Neural cell (in vitro differentiated cells): ENCODE measurements at regions not wholly inside any gene's neighbourhood (a gene's known extent, or its start where the extent isn't known, plus 50 kb on each side); places are given as distances from the start of the nearest gene placed in this dataset.

Experiments used
- H2AFZ ChIP-seq: fragments of 200-600, 300-800 bp; sonication (generic), shearing (Covaris generic); 2 replicates; pipeline ENCODE4 v1.6.0; 2014; ENCODE audit warnings: low read depth, mild to moderate bottlenecking, antibody characterized with exemption, low read length, moderate library complexity
- H3F3A ChIP-seq: fragments of 200-600 bp; shearing (Covaris generic); 2 replicates; pipeline ENCODE4 v1.6.1; 2016; ENCODE audit warnings: mild to moderate bottlenecking, moderate library complexity, mixed read lengths, antibody characterized with exemption, low read length; ENCODE audit not compliant: insufficient read depth, poor library complexity, severe bottlenecking
- H3K27ac ChIP-seq: fragments of 200-600, 300-800 bp; sonication (generic), shearing (Covaris generic); 2 replicates; pipeline ENCODE4 v1.5.1; 2014; ENCODE audit warnings: mild to moderate bottlenecking, low read length, moderate library complexity
- H3K27me3 ChIP-seq: fragments of 300-800, 200-600 bp; sonication (generic), shearing (Covaris generic); 2 replicates; pipeline ENCODE4 v1.6.0; 2014; ENCODE audit warnings: mild to moderate bottlenecking, low read depth, low read length, moderate library complexity; ENCODE audit not compliant: insufficient read depth
- H3K36me3 ChIP-seq: fragments of 300-800, 200-600 bp; sonication (generic), shearing (Covaris generic); 2 replicates; pipeline ENCODE4 v1.5.1; 2014; ENCODE audit warnings: mild to moderate bottlenecking, antibody characterized with exemption, low read length, moderate library complexity; ENCODE audit not compliant: insufficient read depth
- H3K4me2 ChIP-seq: fragments of 300-800, 200-600 bp; sonication (generic), shearing (Covaris generic); 2 replicates; pipeline ENCODE4 v1.6.0; 2014; ENCODE audit warnings: mild to moderate bottlenecking, low read length
- H3K4me3 ChIP-seq: fragments of 300-800, 200-600 bp; sonication (generic), shearing (Covaris generic); 2 replicates; pipeline ENCODE4 v1.5.1; 2014; ENCODE audit warnings: mild to moderate bottlenecking, low read length, moderate library complexity
- H3K79me2 ChIP-seq: fragments of 200-600 bp; shearing (Covaris generic); replicated peaks from 2 replicates; pipeline ENCODE4 v1.6.0; 2014; ENCODE audit warnings: mild to moderate bottlenecking, low read length, moderate library complexity; ENCODE audit not compliant: insufficient read depth
- H3K9ac ChIP-seq: fragments of 300-800, 200-600 bp; sonication (generic), shearing (Covaris generic); 2 replicates; pipeline ENCODE4 v1.6.1; 2016; ENCODE audit warnings: mild to moderate bottlenecking, low read length, mixed read lengths
- H3K9me2 ChIP-seq: fragments of 200-600 bp; shearing (Covaris generic); 2 replicates; pipeline ENCODE4 v1.6.1; 2016; ENCODE audit warnings: mild to moderate bottlenecking, low read length, mixed read lengths; ENCODE audit not compliant: insufficient read depth
- H3K9me3 ChIP-seq: fragments of 200-600, 300-800 bp; sonication (generic), shearing (Covaris generic); 2 replicates; pipeline ENCODE4 v1.6.1; 2016; ENCODE audit warnings: mild to moderate bottlenecking, mixed run types, low read length, moderate library complexity, mixed read lengths
- H4K20me1 ChIP-seq: fragments of 200-600 bp; shearing (Covaris generic); 2 replicates; pipeline ENCODE4 v1.6.1; 2016; ENCODE audit warnings: mild to moderate bottlenecking, mixed run types; ENCODE audit not compliant: insufficient read depth
- EP300 ChIP-seq: fragments of 450-650 bp; conservative IDR thresholded peaks from 2 replicates; pipeline ENCODE4 v1.6.1; 2014; ENCODE audit warnings: antibody characterized with exemption, mild to moderate bottlenecking, moderate library complexity; ENCODE audit not compliant: poor library complexity, severe bottlenecking
- EZH2 ChIP-seq: fragments of 200-600, 300-800 bp; shearing (Covaris generic), sonication (generic); IDR thresholded peaks from 2 replicates; pipeline ENCODE4 v1.6.1; 2014; ENCODE audit warnings: antibody characterized with exemption, low read length, borderline replicate concordance, mild to moderate bottlenecking; ENCODE audit not compliant: insufficient read depth, poor library complexity, severe bottlenecking
- MXI1 ChIP-seq: fragments of 450-650 bp; conservative IDR thresholded peaks from 2 replicates; pipeline ENCODE4 v1.6.1; 2014; ENCODE audit warnings: antibody characterized with exemption, mild to moderate bottlenecking; ENCODE audit not compliant: poor library complexity, severe bottlenecking
- POLR2AphosphoS5 ChIP-seq: IDR thresholded peaks from 2 replicates; pipeline ENCODE4 v1.6.1; 2012
- RAD21 ChIP-seq: fragments of 450-650 bp; conservative IDR thresholded peaks from 2 replicates; pipeline ENCODE4 v1.6.1; 2014; ENCODE audit warnings: antibody characterized with exemption, mild to moderate bottlenecking, moderate library complexity
- SMC3 ChIP-seq: fragments of 450-650 bp; conservative IDR thresholded peaks from 2 replicates; pipeline ENCODE4 v1.6.1; 2014; ENCODE audit warnings: antibody characterized with exemption, mild to moderate bottlenecking, moderate library complexity; ENCODE audit not compliant: poor library complexity
- TAF1 ChIP-seq: IDR thresholded peaks from 2 replicates; pipeline ENCODE4 v1.6.1; 2012; ENCODE audit warnings: low read depth
- TF ChIP-seq, protein P1 (sequence below): IDR thresholded peaks from 2 replicates; pipeline ENCODE4 v1.6.1; 2012; ENCODE audit warnings: borderline replicate concordance
- TF ChIP-seq, protein P2 (sequence below): fragments of 450-650 bp; IDR thresholded peaks from 2 replicates; pipeline ENCODE4 v1.5.1; 2014; ENCODE audit warnings: antibody characterized with exemption, mild to moderate bottlenecking, moderate library complexity; ENCODE audit not compliant: poor library complexity, severe bottlenecking

DNA sequence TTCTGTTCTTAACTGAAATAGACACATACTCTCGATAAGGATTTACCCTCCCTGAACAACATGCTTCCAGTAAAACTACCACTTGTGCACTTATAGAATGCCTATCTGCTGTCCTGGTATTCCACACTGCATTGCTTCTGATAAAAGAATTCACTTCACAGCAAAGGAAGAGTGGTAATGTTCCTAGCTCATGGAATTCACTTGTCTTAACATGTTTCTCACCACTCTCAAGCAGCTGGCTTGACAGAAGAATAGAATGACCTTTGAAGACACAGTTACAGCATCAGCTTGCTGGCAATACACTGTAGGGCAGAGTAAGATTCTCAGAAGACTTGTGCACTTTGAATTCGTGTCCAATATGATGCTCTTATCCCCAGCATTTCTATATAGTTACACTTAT, 524.1 kb upstream of the CNTNAP5 start:
- H3K9me3 ChIP-seq: no peaks in the 10 kb centered on the region
- H3K27ac ChIP-seq: no peak overlapping the region
- no peaks in the 10 kb centered on the region for H3F3A ChIP-seq
- H3K79me2 ChIP-seq: no peaks in the 10 kb centered on the region
- no peak overlapping the region for H3K4me3 ChIP-seq
- H3K9me2 ChIP-seq: no peaks in the 10 kb centered on the region
- no peaks in the 10 kb centered on the region for H3K27me3 ChIP-seq
- TF ChIP-seq, protein P1, sequence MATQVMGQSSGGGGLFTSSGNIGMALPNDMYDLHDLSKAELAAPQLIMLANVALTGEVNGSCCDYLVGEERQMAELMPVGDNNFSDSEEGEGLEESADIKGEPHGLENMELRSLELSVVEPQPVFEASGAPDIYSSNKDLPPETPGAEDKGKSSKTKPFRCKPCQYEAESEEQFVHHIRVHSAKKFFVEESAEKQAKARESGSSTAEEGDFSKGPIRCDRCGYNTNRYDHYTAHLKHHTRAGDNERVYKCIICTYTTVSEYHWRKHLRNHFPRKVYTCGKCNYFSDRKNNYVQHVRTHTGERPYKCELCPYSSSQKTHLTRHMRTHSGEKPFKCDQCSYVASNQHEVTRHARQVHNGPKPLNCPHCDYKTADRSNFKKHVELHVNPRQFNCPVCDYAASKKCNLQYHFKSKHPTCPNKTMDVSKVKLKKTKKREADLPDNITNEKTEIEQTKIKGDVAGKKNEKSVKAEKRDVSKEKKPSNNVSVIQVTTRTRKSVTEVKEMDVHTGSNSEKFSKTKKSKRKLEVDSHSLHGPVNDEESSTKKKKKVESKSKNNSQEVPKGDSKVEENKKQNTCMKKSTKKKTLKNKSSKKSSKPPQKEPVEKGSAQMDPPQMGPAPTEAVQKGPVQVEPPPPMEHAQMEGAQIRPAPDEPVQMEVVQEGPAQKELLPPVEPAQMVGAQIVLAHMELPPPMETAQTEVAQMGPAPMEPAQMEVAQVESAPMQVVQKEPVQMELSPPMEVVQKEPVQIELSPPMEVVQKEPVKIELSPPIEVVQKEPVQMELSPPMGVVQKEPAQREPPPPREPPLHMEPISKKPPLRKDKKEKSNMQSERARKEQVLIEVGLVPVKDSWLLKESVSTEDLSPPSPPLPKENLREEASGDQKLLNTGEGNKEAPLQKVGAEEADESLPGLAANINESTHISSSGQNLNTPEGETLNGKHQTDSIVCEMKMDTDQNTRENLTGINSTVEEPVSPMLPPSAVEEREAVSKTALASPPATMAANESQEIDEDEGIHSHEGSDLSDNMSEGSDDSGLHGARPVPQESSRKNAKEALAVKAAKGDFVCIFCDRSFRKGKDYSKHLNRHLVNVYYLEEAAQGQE: no peak
- TF ChIP-seq EZH2: no peak
- no peak for TF ChIP-seq MXI1
- TF ChIP-seq POLR2AphosphoS5: no peak
- no peak for TF ChIP-seq RAD21
- TF ChIP-seq TAF1: no peak
- no peaks in the 10 kb centered on the region for H3K36me3 ChIP-seq
- H4K20me1 ChIP-seq: no peaks in the 10 kb centered on the region
- no peak overlapping the region for H2AFZ ChIP-seq
- H3K9ac ChIP-seq: no peak overlapping the region
- no peak overlapping the region for H3K4me2 ChIP-seq

DNA sequence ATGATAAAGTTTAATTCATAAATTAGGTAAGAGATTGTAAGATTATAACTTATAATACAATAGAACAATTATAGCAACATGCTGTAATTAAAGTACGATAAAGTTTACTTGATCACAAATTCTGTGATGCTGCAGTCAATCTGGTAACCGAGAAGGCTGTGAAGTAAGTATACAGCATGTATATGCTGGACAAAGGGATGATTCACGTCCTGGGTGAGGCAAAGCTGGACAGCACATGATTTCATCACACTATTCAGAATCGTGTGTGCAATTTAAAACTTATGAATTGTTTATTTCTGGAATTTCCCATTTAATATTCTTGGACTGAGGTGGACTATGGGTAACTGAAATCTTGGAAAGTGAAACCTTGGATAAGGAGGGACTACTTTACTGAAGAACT, 522.2 kb upstream of the CNTNAP5 start:
- H2AFZ ChIP-seq: no peak overlapping the region
- H3F3A ChIP-seq: no peaks in the 10 kb centered on the region
- H3K9me3 ChIP-seq: no peaks in the 10 kb centered on the region
- no peaks in the 10 kb centered on the region for H3K27me3 ChIP-seq
- H3K9ac ChIP-seq: no peak overlapping the region
- H3K36me3 ChIP-seq: no peaks in the 10 kb centered on the region
- no peak overlapping the region for H3K4me2 ChIP-seq
- TF ChIP-seq, protein P1: no peak
- no peak for TF ChIP-seq EZH2
- TF ChIP-seq, protein P2, sequence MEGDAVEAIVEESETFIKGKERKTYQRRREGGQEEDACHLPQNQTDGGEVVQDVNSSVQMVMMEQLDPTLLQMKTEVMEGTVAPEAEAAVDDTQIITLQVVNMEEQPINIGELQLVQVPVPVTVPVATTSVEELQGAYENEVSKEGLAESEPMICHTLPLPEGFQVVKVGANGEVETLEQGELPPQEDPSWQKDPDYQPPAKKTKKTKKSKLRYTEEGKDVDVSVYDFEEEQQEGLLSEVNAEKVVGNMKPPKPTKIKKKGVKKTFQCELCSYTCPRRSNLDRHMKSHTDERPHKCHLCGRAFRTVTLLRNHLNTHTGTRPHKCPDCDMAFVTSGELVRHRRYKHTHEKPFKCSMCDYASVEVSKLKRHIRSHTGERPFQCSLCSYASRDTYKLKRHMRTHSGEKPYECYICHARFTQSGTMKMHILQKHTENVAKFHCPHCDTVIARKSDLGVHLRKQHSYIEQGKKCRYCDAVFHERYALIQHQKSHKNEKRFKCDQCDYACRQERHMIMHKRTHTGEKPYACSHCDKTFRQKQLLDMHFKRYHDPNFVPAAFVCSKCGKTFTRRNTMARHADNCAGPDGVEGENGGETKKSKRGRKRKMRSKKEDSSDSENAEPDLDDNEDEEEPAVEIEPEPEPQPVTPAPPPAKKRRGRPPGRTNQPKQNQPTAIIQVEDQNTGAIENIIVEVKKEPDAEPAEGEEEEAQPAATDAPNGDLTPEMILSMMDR: no peak
- no peak for TF ChIP-seq EP300
- TF ChIP-seq SMC3: no peak
- no peak for TF ChIP-seq RAD21
- no peak for TF ChIP-seq POLR2AphosphoS5
- TF ChIP-seq TAF1: no peak
- no peak for TF ChIP-seq MXI1
- H3K79me2 ChIP-seq: no peaks in the 10 kb centered on the region
- H4K20me1 ChIP-seq: no peaks in the 10 kb centered on the region
- no peak overlapping the region for H3K4me3 ChIP-seq
- H3K27ac ChIP-seq: no peak overlapping the region
- no peaks in the 10 kb centered on the region for H3K9me2 ChIP-seq
